ENCODE measurements at regions not wholly inside any gene's neighbourhood (a gene's known extent, or its start where the extent isn't known, plus 50 kb on each side); places are given as distances from the start of the nearest gene placed in this dataset.
"Not testable (repeated sequence)": the region's sequence is repeated elsewhere in the genome, so short reads cannot be mapped to it uniquely, and the experiment has no call there.

DNA sequence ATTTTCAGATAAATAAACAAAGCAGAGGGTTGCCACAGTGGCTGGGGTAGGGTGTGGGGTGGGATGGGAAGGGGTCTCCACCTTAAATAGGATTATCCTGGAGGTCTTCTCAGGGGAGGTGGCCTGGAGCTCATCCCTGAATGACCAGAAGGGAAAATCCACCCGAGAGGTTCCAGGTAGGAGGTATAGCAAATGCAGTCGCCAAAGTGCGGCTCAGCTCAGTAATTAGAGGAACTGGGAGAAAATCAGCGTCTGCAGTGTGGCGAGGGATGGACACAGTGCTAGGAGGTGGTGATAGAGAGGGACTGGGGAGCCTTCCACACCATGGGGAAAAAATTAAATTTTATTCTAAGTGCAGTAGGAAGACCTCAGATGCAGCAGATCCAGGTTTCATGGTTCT lies 584.5 kb downstream of the MATN1 start:
- no peak for DNase-seq (ENCODE audit: low read depth in 1 of 2, low spot score in 1 of 2)

DNA sequence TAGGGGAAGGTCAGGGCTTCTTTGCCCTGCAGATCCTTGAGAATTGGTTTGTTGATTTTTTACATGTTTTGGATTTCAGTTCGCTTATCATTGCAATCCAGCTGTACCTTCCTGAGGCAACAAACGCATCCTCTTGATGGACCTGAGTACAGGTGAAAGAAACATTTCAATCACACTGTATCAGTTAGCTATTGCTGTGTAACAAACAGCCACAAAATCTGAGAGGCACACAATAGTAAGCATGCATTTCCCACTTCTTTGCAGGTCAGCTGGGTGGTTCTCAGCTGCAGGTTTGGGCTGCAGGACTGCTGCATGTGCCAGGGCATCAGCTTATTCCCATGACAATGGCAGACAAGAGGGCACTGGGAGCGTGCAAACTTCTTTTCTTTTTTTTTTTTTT lies 586.4 kb downstream of the MATN1 start:
- DNase-seq (ENCODE audit: low read depth in 1 of 2, low spot score in 1 of 2), result no peak

DNA sequence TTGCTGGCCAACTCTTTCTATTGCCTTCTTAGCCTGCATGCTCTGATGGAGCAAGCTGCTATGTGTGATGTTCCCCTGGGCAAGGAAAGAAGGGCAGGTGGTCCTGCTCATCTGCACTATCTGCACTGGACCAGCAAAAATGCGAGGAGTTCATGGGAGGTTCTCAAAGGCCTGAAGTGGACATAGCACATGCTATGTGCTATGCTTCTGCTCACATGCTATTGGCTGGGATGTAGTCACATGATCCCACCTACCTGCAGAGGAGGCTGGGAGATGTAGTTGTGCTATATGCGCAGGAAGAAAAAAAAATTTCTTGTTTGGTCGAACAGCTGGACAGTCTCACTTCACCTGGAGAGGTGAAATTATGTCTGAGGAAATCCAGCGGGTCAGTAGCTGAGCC lies 587.7 kb downstream of the MATN1 start:
- no peak for DNase-seq (ENCODE audit: low read depth in 1 of 2, low spot score in 1 of 2)

DNA sequence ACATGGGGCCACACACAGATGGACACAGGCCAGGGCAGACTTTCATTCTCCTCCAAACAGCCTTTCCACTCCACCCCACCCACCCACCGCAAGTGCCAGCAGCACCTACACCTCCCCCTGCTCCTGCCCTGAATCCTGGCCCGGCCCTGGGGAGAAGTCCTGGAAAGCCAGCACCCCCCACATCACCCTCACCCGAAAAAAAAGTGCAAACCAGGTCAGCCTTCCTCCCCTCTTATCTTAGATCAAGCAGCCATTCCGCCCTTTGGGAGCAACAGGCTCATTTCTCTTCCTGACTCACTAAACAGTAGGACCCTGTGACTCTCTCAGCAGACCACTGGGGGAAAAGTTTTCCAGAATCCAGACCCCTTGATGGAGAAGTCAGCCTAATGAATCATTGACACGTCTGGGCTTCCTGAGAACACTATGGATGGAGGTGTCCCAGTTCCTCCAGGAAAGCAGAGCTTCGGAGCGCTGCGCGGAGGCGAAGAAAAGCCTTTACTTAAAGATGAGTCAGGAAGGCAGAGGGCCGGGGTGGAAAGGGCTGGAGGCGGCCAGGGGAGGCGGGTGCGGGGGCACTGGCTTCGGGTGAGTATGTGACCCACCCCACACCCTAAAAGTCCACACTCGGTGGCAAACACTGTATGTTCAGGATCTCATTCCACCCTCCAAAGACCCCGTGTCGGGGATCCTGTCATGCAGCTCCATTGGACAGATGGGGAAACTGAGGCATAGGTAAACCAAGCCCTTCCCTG lies 588.7 kb downstream of the MATN1 start:
- DNase-seq (ENCODE audit: low read depth in 1 of 2, low spot score in 1 of 2), result no peak

DNA sequence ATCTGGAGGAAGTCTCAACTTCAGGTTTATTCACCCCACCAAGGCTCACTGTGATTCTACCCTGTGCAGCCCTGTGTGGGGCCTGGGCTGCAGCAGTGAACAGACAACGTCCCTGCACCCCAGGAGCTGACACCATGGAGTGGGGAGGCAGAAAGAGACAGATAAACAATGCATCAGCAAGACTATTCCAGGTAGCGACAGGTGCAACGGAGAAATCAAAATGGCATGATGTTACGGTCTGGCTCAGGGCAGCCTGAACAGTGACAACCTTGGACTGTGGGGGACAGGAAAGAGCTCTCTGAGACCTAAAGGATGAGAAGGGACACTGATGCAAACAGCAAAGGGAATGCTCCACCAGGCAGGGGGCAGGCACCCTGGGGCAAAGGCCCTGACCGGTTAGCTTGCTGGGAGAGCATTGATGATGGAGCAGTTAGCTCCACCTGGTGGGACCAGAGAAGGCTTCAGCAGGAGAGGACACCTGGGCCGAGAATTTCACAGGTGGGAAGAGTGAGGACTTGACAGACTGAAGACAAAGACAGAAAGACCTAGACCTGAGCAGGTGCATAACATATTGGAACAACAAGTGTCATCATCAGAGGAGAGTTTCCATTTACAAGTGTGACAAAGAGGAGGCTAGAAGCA lies 589.9 kb downstream of the MATN1 start:
- no peak for DNase-seq (ENCODE audit: low read depth in 1 of 2, low spot score in 1 of 2)

DNA sequence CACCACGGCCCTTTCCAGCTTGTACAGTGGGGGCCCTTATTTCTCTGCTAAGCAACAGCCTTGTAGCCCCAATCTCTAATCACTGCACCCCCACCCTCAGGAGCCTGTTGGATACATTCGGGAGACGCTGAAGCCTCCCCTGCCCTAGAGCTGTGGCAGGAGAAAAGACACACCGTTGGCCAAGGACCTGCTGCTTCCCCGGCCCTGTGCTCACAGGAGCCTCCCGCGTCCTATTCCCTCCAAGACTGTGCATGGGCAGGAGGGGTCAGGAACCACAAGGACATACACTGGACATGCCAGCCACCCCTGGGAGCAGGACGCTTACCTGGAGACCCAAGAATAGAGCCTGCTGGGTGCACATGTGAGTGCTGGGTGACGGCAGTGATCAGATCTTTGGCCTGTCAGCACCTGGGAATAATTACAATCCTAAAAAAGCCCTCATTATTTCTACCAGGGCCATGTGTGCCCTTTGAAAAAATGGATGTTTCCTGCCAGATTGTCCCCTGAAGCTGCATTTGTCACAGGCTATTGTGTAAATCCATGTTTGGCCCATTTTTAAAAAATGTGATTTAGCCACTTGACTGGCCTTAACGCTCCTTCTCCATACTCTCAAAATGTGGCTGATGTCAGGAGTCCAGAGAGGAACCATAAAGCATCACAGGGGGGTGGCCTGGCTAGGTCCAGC lies 590.6 kb downstream of the MATN1 start:
- DNase-seq (ENCODE audit: low read depth in 1 of 2, low spot score in 1 of 2), result no peak

DNA sequence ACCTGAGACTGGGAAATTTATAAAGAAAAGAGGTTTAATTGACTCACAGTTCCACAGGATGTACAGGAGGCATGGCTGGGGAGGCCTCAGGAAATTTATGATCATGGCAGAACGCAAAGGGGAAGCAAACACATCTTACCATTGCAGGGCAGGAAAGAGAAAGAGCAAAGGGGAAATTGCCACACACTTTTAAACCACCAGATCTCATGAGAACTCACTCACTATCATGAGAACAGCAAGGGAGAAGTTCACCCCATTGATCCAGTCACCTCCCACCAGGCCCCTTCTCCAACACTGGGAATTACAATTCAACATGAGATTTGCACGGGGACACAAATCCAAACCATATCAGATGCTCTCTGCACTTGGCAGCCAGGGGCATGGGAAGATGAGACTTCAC lies 592.8 kb downstream of the MATN1 start:
- DNase-seq (ENCODE audit: low read depth in 1 of 2, low spot score in 1 of 2), result not testable (repeated sequence)

DNA sequence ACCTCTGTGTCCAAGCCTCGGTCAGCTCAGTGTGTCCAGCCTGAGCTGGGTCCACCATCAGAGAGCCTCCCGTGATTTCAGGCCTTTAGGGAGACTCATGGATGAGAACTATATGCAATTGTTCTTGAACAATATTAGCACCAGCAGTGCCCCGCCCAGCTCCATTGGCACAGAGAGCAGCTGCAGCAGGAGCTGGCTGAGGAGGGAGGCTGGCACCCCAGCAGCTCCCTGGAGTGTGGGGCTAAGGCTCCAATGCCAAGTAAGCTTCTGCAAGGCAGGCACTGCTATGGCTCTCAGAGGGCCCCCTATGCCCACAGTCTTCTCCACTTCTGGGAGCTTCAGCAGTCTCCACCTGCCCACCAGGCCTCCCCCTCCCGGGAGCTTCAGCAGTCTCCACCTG lies 593.3 kb downstream of the MATN1 start:
- DNase-seq (ENCODE audit: low read depth in 1 of 2, low spot score in 1 of 2), result no peak

DNA sequence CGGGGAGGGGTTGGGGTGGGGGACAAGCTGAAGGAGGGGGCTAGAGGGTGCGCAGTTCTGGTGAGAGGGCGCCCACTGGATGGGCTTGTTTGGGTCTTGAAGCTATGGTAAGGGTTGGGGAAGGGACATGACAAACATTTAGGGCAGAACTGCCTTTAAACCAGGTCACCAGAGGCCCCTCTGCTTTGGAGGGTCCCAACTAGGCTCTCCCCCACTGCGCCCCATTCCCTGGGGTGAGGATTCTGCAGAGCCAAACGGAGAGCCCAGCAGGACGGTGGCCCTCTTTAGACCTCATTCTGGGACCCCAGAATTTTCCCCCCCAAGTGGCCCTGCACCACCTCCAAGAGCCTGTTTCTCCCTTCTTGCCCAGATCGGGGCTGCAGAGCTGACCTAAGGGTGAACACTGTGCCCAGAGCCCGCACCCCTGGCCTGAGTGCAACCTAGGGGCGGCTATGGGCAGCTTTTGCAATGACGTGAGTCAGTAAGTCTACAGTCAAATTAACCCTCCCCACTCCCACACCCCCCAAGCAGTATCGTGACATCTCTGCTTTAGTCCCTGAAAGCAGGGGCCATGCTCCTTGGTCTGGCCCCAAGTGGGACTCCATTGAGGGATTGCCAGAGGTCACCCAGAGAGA lies 593.8 kb downstream of the MATN1 start:
- no peak for DNase-seq (ENCODE audit: low read depth in 1 of 2, low spot score in 1 of 2)

DNA sequence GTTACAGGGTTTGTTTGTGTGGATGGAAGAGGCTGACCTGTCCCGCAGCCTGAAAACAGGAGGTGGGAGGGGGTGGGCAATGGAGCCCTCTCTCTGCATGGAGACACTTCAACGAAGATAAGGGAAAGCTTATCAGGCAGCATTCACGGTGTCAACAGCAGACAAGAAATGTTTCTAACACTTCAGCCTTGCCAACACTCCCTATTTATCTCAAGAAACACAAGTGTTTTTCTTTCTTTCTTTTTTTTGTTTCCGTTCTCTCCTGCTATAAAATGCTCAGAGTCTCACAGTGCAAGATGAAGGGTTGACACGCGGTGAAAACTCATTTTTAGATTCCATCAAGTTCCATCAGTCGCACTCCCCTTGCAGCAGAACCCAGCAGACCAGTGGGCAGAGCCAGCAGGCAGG lies 594.4 kb downstream of the MATN1 start:
- no peak for DNase-seq (ENCODE audit: low read depth in 1 of 2, low spot score in 1 of 2)

DNA sequence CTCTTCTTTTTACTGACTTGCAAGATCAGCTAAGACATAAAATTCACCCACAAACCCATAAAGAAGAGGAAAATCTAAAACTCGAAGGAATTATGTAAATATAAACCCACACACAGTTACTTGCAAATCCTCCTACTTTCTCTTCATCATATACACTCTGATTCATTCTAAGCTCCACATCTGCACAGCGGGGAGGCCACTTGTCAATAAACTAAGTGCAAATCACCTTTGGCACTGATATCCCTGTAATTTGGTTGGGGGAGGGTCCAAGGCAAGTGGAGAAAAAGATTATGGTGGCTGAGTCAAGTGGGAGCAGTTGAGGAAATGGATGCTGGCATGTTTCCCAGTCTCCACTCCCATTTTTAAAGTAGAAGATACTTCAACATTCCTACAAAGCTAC lies 596.5 kb downstream of the MATN1 start:
- no peak for DNase-seq (ENCODE audit: low read depth in 1 of 2, low spot score in 1 of 2)

DNA sequence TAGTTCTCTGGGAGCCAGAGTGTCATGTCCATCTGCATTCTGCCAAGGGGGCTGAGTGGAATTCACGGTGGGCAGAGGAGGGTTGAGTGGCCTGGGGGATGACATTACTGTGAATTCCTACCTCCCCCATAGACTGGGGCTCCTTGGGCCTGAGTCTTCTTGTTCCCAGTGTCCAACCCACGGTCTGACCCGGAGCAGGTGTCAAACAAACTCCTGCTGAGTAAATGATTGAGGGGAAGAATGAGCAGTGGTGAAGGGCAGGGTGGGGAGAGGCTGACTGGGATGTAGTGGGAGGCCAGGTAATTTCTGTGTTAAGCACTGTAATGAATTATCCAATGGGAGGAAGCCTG lies 597.6 kb downstream of the MATN1 start:
- DNase-seq (ENCODE audit: low read depth in 1 of 2, low spot score in 1 of 2), result no peak

DNA sequence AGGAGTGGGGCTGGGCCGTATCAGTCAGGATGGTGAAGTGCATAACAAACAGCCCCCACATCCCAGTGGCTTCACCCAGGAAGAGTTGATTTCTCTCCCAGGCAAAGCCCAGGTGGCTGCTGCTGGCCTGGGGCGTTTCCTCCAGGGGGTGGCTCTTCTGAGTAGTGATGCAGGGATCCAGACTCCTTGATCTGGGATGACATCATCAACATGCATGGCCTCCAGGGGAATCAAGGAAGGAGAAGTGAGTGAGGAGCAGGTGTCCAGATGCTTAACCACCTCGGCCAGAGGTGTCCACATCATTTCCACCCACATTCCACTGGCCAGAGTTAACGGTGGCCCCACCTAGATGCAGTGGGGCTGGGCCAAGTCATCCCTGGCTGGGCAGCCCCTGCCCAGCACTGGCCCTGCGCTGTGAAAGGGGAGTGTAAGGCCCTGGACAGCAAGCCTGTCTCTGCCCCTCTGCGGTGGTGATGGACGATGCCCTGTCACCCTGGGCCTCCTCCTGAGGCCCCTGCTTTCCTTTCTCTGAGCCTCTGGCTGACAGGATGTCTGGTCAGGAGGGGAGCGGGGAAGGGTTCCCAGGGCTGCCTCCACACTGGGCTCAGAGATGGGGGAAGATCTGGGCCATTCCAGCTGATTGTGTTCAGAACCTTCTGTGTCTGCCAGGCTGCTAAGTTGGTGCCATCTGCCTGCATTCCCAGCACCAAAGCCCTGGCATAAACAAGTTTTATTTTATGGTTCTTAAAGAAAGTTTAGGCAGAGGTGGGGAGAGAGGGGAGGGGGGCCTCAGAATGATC lies 598.2 kb downstream of the MATN1 start:
- DNase-seq (ENCODE audit: low read depth in 1 of 2, low spot score in 1 of 2), result no peak

DNA sequence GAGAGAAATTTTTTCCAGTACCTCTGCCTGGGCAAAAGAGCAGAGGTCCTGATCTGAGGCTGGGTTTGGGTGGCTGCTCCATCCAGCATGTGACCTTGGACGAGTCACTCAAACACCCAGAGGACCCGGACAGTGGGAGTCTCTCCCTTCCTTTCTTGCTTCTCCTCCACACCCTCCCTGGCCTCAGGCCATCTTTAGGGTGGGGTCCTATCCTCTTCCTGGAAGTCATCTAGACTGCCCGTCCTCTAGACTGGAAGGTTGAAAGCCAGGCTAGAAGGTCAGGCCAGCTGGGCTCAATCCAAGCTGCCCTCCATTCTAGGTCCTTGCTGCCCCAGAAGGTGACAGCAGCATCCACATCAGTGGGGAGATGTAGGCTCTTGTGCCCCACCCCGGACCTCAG lies 599.5 kb downstream of the MATN1 start:
- DNase-seq (ENCODE audit: low read depth in 1 of 2, low spot score in 1 of 2), result no peak

DNA sequence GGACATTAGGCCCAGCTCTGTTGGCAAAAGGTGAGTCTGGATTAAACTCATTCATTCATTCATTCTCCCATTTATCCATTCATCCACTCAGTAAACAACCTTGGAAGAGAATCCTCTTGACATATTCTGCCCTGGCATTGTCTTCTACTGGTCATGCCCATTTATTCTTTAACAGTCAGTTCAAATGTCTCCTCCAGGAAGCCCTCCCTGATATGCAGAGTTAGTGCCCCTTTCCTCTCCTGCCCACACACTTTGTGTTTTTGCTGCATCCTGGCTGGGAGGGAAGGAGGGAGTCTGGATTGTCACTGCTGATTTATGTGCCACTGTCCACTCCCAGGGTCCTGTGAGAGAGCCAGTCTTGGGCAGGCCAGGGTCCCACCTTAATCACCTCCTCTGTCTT lies 600.3 kb downstream of the MATN1 start:
- DNase-seq (ENCODE audit: low read depth in 1 of 2, low spot score in 1 of 2), result no peak

DNA sequence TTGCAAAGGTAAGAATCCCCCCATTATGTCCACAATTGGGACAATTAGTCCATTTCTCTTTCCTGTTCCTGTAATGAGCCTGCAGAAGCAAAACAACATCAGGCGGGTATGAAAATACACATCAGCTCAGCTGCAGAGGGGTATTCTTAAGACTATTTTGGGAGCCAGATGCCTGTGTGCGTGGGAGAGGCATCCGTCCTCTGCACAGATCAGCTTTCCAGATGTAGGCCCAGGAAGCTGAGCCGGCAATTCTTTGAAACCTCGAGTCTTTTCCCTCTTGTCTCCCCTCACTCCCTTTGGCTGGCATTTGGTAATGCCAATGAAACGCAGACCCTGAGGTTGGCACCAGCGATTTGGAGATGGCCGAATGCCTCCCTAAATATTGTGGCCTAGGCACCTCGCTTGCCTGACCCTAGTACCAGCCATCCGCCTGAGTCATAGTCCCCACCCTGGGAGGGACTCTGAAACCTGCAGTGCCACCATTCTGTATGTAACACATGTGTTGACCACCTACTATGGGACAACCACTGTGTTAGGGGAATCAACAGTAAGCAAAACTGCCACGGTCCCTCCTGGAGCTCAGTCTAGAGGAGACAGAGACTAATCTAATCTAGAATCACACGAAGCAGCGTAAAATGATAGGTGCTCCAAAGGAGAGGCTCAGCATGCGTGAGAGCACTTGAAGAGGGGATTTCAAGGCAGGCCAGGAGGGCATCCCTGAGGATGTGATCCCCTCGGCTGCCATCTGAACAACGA lies 603.0 kb downstream of the MATN1 start:
- DNase-seq (ENCODE audit: low read depth in 1 of 2, low spot score in 1 of 2), result no peak

DNA sequence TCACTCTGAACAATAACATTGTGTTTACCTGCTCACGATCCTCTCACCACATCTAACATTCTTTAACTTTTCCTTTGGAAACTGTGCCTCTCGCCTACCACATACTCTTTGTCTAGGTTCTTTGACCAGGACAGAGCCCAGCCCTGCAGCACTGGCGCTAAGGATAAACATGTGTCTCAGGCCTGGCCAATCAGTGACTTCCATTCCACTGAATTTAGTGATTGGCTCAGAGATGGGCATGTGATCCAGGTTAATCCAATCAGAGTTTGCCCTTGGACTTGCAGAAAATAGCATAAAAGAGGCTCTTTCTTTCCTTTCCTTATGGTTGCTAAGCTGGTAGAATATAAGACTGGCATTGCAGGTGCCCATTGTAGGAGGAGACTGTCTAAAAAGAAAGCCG lies 605.7 kb downstream of the MATN1 start:
- DNase-seq (ENCODE audit: low read depth in 1 of 2, low spot score in 1 of 2), result no peak

DNA sequence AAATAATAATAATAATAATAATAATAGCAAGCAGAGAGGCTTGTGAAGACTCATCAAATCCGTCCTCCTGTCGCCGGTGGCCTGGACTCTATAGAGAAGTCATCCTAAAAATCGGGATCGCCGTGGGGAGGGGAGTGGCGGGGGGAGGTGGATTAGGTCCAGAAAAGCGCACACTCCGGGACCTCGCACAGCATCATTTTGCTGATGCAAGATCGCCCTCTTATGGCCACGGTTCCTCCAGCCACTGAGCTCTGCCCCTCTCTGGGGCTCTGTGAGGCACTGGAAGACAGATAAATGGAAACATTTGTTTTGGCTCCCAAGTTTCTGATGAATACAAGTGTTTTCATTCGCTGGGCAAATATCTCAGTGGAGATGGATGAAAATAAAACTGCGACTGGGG lies 612.0 kb downstream of the MATN1 start:
- DNase-seq (ENCODE audit: low read depth in 1 of 2, low spot score in 1 of 2), result no peak

DNA sequence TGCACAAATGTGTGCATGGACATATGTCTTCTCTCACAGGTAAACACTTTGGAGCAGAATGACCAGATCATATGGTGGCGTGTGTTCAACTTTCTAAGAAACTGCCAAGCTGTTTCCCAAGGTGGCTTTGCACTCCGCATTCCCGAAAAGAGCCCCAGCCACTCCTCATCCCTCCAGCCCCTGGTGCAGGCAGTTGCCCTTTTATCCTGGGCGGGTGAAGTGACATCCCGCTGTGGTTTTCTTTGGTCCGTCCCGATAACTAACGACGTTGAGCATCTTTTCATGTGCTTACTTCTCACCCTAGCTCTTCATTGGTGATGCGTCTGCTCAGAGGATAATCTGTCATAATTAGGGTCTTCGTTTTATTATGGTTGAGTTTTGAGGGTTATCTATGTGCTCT lies 612.5 kb downstream of the MATN1 start:
- DNase-seq (ENCODE audit: low read depth in 1 of 2, low spot score in 1 of 2), result no peak

DNA sequence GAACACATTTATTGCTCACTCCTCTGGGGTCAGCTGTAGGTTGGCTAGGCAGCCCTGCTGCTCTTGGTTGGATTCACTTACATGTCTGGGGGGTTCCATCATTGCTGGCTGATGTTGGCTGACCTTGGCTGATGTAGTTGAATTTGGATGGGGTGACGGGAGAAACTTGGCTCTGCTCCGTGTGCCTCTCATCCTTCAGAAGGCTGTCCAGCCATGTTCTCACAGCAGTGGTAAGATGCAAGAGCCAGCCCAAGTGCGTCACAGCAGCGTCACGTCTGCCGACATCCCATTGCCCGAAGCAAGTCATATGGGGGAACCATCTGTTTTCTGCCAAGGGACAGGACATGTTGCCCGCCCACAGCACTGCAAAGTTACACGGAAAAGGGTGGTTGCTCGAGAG lies 613.5 kb downstream of the MATN1 start:
- no peak for DNase-seq (ENCODE audit: low read depth in 1 of 2, low spot score in 1 of 2)

DNA sequence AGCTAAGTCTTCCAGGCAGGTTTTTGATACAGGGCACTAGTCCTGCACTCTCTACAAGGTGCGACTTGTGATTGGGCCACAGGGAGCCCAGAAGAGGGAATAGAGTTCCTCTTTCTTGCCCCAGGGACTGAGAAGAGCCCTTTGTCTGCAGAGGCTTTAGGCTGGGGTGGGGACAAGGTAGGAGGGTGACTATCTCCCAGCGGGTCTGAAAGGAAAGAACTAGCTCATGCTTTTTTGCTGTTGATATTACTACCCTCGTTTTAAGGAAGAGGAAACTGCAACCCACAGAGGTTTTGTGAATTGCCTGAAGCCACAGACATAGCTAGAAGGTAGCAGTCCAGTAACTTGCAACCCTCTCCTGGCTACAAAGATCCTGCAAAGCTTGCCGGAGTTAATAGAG lies 615.2 kb downstream of the MATN1 start:
- no peak for DNase-seq (ENCODE audit: low read depth in 1 of 2, low spot score in 1 of 2)

All from stimulated activated CD4-positive, alpha-beta T cell treated with anti-CD3 and anti-CD28 coated beads, Interleukin-15, amount 100 ng/mL, for 1 hour (primary cell).